Stomach (tissue), 4 donors: ENCODE measurements at regions not wholly inside any gene's neighbourhood (a gene's known extent, or its start where the extent isn't known, plus 50 kb on each side); places are given as distances from the start of the nearest gene placed in this dataset.

ENCODE experiments used
- CTCF ChIP-seq, 7 experiments: fragments of 450-650 bp in 4 of 7; fragments of 200-600 bp in 3 of 7; sonication (generic) in 3 of 7; IDR thresholded peaks; one replicate each; pipeline ENCODE4 v1.5.1; 2016 to 2019; ENCODE audit warnings: antibody characterized with exemption in 7 of 7, control low read depth in 2 of 7, mild to moderate bottlenecking in 1 of 7
- EP300 ChIP-seq: sonication (generic); formaldehyde crosslinking; IDR thresholded peaks from one replicate; pipeline ENCODE4 v1.6.1; 2017; ENCODE audit warnings: antibody characterized with exemption
- POLR2A ChIP-seq, 4 donors: fragments of 450-650 bp; IDR thresholded peaks; one replicate each; pipeline ENCODE4 v1.6.1; 2016; ENCODE audit warnings: antibody characterized with exemption in 4 of 4, control low read depth in 2 of 4, mild to moderate bottlenecking in 1 of 4, moderate library complexity in 1 of 4
- POLR2AphosphoS5 ChIP-seq, 3 donors: sonication (generic); formaldehyde crosslinking; IDR thresholded peaks; one replicate each; pipeline ENCODE4 v1.6.1; 2016; ENCODE audit warnings: antibody characterized with exemption in 3 of 3

- TF ChIP-seq POLR2A (IDR thresholded peaks at IDR 0.05) (no peak), CTCF (IDR thresholded peaks at IDR 0.05) (no peak), EP300 (no peak), POLR2AphosphoS5 (IDR thresholded peaks at IDR 0.05) (no peak)
Observed at GRCh38 chr6:9834233-9834632, 580.6 kb downstream of the TFAP2A start.
